ENCODE measurements at regions not wholly inside any gene's neighbourhood (a gene's known extent, or its start where the extent isn't known, plus 50 kb on each side); places are given as distances from the start of the nearest gene placed in this dataset.

DNA sequence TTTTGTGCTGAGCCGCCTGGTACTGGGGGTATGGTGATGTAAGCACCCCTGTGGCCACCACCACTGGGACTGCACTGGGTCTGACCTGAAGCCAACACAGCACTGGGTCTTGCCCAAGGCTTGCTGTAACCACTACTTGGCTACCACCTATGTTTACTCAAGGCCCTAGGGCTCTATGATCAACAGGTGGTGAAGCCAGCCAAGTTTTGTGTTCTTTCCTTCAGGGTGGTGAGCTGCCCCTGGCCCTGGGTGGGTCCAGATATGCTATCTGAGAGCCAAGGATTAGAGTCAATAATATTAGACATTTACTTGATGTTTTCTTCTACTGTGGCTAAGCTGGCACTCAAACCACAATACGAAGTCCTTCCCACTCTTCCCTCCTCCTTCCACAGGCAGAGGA lies 55.1 kb upstream of the PAGE4 start:
- Mint-ChIP-seq H3K36me3 (ENCODE audit: low read depth) (no peaks in the 10 kb centered on the region), H3K27ac (ENCODE audit: unreplicated experiment) (no peak overlapping the region), H3K4me3 (no peak overlapping the region), H3K27me3 (ENCODE audit: low read depth) (peaks cover 25% of the 10 kb centered on the region), H3K9me3 (peaks cover 10% of the 10 kb centered on the region), H3K4me1 (no peaks in the 10 kb centered on the region)
- no peak for TF ChIP-seq CTCF (conservative IDR thresholded peaks at IDR 0.05)
- no peak for DNase-seq (ENCODE audit: low read depth, low spot score)

DNA sequence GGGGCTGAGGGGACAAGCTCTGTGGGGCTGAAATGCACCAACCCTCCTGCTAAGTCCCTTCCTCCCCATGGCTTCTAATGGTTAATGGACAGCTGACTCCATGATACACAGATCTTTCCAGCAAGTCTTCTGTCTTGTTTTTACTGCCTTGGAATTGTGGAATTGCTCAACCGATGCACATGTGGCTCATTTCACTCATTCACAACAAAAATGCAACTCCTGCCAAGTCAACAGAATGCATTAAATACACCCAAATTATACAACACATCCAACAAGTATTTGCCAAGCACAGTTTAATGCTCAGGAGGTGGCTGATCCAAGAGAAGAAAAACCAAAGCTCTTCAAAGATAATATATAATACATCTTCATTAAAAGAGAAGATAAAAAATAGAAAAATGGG lies 61.9 kb upstream of the PAGE4 start:
- peaks cover 2% of the 10 kb centered on the region for H3K4me1 Mint-ChIP-seq
- H3K27me3 Mint-ChIP-seq (ENCODE audit: low read depth): peaks cover 20% of the 10 kb centered on the region
- peaks cover 5% of the 10 kb centered on the region for H3K9me3 Mint-ChIP-seq
- no peak overlapping the region for H3K4me3 Mint-ChIP-seq
- H3K36me3 Mint-ChIP-seq (ENCODE audit: low read depth): no peaks in the 10 kb centered on the region
- no peak overlapping the region for H3K27ac Mint-ChIP-seq (ENCODE audit: unreplicated experiment)
- no peak for TF ChIP-seq CTCF (conservative IDR thresholded peaks at IDR 0.05)
- no peak for DNase-seq (ENCODE audit: low read depth, low spot score)

GRCh38 chrX:49762175-49762720 lies 66.5 kb upstream of the PAGE1 start:
- no peaks in the 10 kb centered on the region for H3K9me3 Mint-ChIP-seq
- no peak for DNase-seq (ENCODE audit: low read depth, low spot score)
- no peak overlapping the region for H3K27ac Mint-ChIP-seq (ENCODE audit: unreplicated experiment)
- peaks cover 14% of the 10 kb centered on the region for H3K27me3 Mint-ChIP-seq (ENCODE audit: low read depth)
- no peak overlapping the region for H3K4me3 Mint-ChIP-seq
- no peaks in the 10 kb centered on the region for H3K36me3 Mint-ChIP-seq (ENCODE audit: low read depth)
- no peak for TF ChIP-seq CTCF (conservative IDR thresholded peaks at IDR 0.05)
- peaks cover 3% of the 10 kb centered on the region for H3K4me1 Mint-ChIP-seq

DNA sequence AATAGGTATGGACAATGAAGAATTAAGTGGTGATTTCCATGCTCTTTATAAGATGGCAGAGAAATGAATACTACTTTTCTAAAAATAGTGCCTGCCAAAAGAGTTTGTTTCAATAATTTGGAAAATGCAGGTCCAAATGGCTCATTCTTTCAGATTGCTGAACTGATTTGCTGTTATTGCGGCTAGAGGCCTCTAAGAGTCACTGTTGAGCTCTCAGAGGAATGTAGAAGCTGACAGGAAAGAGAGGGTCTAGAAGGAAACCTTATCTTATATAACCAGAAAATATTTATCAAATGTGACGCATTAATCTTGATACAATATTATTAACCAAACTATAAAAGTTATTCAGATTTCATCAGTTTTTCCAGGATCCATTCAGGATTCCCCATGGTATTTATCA lies 65.7 kb upstream of the PAGE1 start:
- TF ChIP-seq CTCF (conservative IDR thresholded peaks at IDR 0.05): peak; percentile 64
- H3K36me3 Mint-ChIP-seq (ENCODE audit: low read depth): no peaks in the 10 kb centered on the region
- no peak overlapping the region for H3K4me3 Mint-ChIP-seq
- no peak overlapping the region for H3K27ac Mint-ChIP-seq (ENCODE audit: unreplicated experiment)
- H3K9me3 Mint-ChIP-seq: no peaks in the 10 kb centered on the region
- peaks cover 3% of the 10 kb centered on the region for H3K4me1 Mint-ChIP-seq
- no peak for DNase-seq (ENCODE audit: low read depth, low spot score)
- H3K27me3 Mint-ChIP-seq (ENCODE audit: low read depth): peaks cover 17% of the 10 kb centered on the region

DNA sequence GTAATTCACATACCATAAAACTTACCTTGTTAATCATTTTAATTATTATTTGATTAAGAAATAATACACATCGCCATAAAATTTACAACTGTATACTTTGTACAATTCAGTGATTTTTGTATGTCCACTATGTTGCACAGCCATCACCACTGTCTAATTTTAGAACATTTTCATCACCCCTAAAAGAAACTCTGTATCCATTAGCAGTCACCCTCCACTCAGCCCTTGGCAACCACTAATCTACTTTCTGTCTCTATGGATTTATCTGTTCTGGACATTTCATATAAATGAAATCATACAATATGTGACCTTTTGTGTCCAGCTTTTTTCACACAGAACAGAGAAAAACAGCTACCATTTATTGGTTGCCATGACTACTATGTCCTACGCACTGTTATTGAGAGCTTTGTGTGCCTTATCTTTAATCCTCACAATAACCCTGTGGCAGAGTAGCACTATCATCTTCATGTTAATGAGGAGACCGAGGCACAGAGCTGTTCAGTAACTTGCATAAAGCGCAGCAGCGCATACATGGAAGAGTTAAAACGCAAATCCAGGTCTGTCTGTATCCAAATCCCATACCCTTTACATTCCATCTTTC lies 64.6 kb upstream of the PAGE1 start:
- Mint-ChIP-seq H3K27me3 (ENCODE audit: low read depth) (peaks cover 19% of the 10 kb centered on the region), H3K4me1 (peaks cover 3% of the 10 kb centered on the region), H3K27ac (ENCODE audit: unreplicated experiment) (no peak overlapping the region), H3K4me3 (no peak overlapping the region), H3K9me3 (no peaks in the 10 kb centered on the region), H3K36me3 (ENCODE audit: low read depth) (no peaks in the 10 kb centered on the region)
- TF ChIP-seq CTCF (conservative IDR thresholded peaks at IDR 0.05): no peak
- no peak for DNase-seq (ENCODE audit: low read depth, low spot score)

Data from neural crest cell (in vitro differentiated cells).